K562 (cell line): ENCODE measurements at regions not wholly inside any gene's neighbourhood (a gene's known extent, or its start where the extent isn't known, plus 50 kb on each side); places are given as distances from the start of the nearest gene placed in this dataset.

ENCODE experiments used
- FOXK1 ChIP-seq: sonication (generic); formaldehyde crosslinking; IDR thresholded peaks from 2 replicates; pipeline ENCODE4 v1.8.0; 2022; ENCODE audit warnings: missing genetic modification reagents, mild to moderate bottlenecking, borderline replicate concordance
- POLR2A ChIP-seq: fragments of 450-650 bp; conservative IDR thresholded peaks from 2 replicates; pipeline ENCODE4 v1.6.1; 2016
- TAF1 ChIP-seq: IDR thresholded peaks from 2 replicates; pipeline ENCODE4 v1.6.1; 2011; ENCODE audit warnings: mild to moderate bottlenecking, low read length, moderate library complexity; ENCODE audit not compliant: insufficient read depth, control insufficient read depth, severe bottlenecking; ENCODE audit errors: extremely low read depth
- TF ChIP-seq, protein P1 (sequence below), 3 experiments: IDR thresholded peaks in 2 of 3; conservative IDR thresholded peaks in 1 of 3; 2 replicates each; pipeline ENCODE4 v1.5.1; 2011 to 2012; ENCODE audit warnings: low read length in 3 of 3, mild to moderate bottlenecking in 3 of 3, control low read depth in 2 of 3, improper control_type of control experiment in 1 of 3, inconsistent platforms in 1 of 3, low read depth in 1 of 3, mixed read lengths in 1 of 3, moderate library complexity in 1 of 3; ENCODE audit not compliant: insufficient read depth in 2 of 3
- TF ChIP-seq, protein P2 (sequence below): sonication (generic); formaldehyde crosslinking; IDR thresholded peaks from 2 replicates; pipeline ENCODE4 v1.8.0; 2022; ENCODE audit warnings: mild to moderate bottlenecking, missing genetic modification reagents, borderline replicate concordance

DNA sequence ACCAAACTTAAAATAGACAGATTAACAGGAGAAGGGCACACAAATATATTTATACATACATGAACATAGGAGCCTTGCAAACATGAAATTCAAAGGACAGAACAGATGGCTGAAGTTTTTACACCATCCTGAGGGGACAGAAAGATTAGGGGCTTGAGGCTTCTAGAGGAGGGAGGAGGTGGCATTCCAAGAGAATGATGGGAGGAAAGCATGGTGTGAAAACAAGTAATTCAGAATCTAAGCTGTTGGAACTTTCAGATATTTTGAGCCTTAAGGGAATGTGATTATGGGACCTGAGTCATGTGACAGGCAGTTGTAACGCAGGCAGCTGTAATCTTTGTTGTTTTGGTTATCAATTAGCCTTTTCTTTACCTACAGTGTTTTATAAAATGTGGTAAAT, 225.2 kb upstream of the SPOPL start:
- TF ChIP-seq, protein P1, sequence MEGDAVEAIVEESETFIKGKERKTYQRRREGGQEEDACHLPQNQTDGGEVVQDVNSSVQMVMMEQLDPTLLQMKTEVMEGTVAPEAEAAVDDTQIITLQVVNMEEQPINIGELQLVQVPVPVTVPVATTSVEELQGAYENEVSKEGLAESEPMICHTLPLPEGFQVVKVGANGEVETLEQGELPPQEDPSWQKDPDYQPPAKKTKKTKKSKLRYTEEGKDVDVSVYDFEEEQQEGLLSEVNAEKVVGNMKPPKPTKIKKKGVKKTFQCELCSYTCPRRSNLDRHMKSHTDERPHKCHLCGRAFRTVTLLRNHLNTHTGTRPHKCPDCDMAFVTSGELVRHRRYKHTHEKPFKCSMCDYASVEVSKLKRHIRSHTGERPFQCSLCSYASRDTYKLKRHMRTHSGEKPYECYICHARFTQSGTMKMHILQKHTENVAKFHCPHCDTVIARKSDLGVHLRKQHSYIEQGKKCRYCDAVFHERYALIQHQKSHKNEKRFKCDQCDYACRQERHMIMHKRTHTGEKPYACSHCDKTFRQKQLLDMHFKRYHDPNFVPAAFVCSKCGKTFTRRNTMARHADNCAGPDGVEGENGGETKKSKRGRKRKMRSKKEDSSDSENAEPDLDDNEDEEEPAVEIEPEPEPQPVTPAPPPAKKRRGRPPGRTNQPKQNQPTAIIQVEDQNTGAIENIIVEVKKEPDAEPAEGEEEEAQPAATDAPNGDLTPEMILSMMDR (IDR thresholded peaks at IDR 0.05 in 2 of 3, conservative IDR thresholded peaks at IDR 0.05 in 1 of 3; ENCODE audit: insufficient read depth in 2 of 3, low read depth in 1 of 3, low read length in 3 of 3): no peak
- no peak for TF ChIP-seq POLR2A
- TF ChIP-seq, protein P2, sequence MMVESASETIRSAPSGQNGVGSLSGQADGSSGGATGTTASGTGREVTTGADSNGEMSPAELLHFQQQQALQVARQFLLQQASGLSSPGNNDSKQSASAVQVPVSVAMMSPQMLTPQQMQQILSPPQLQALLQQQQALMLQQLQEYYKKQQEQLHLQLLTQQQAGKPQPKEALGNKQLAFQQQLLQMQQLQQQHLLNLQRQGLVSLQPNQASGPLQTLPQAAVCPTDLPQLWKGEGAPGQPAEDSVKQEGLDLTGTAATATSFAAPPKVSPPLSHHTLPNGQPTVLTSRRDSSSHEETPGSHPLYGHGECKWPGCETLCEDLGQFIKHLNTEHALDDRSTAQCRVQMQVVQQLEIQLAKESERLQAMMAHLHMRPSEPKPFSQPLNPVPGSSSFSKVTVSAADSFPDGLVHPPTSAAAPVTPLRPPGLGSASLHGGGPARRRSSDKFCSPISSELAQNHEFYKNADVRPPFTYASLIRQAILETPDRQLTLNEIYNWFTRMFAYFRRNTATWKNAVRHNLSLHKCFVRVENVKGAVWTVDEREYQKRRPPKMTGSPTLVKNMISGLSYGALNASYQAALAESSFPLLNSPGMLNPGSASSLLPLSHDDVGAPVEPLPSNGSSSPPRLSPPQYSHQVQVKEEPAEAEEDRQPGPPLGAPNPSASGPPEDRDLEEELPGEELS (CRISPR knock-in tag): no peak
- TF ChIP-seq TAF1: no peak
- no peak for TF ChIP-seq FOXK1 (CRISPR knock-in tag)
